ENCODE measurements at regions not wholly inside any gene's neighbourhood (a gene's known extent, or its start where the extent isn't known, plus 50 kb on each side); places are given as distances from the start of the nearest gene placed in this dataset.

DNA sequence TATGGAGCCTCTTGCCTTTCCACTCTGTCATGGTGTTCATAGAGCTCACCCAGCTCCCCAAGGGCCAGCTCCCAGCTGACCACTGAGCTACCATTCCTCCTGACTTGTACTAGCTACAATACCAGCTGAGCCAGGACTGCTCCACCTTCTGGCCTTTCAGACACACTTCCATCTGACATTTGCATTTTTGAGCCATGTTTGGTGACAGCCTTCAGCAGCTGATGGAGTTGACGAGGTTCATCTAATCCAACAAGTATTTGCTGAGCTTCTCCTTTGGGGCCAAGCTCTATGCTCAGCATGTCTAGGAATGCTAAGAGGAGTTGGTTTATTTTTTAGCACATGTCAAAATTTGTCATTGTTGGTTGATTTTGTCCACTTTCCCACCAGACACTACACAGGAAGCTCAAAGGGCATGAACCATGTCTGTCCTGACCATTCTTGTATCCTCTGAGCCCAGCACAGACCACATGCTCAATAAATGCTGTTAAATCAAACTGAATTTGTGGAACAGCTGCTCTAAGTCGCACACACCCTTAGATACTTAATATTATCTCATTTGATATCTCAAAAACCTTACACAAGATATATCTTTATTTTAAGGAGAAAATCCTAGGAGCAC is 142.6 kb upstream of the PPARGC1A start:
- TF ChIP-seq, protein P1, sequence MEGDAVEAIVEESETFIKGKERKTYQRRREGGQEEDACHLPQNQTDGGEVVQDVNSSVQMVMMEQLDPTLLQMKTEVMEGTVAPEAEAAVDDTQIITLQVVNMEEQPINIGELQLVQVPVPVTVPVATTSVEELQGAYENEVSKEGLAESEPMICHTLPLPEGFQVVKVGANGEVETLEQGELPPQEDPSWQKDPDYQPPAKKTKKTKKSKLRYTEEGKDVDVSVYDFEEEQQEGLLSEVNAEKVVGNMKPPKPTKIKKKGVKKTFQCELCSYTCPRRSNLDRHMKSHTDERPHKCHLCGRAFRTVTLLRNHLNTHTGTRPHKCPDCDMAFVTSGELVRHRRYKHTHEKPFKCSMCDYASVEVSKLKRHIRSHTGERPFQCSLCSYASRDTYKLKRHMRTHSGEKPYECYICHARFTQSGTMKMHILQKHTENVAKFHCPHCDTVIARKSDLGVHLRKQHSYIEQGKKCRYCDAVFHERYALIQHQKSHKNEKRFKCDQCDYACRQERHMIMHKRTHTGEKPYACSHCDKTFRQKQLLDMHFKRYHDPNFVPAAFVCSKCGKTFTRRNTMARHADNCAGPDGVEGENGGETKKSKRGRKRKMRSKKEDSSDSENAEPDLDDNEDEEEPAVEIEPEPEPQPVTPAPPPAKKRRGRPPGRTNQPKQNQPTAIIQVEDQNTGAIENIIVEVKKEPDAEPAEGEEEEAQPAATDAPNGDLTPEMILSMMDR (conservative IDR thresholded peaks at IDR 0.05; ENCODE audit: low read length): no peak
- no peak for TF ChIP-seq EZH2phosphoT487 (IDR thresholded peaks at IDR 0.05; ENCODE audit: borderline replicate concordance)
